GM12801 (cell line): ENCODE measurements at regions not wholly inside any gene's neighbourhood (a gene's known extent, or its start where the extent isn't known, plus 50 kb on each side); places are given as distances from the start of the nearest gene placed in this dataset.

Experiments
- CTCF ChIP-seq: IDR thresholded peaks from one replicate; pipeline ENCODE4 v1.5.1; 2011; ENCODE audit warnings: control low read depth; ENCODE audit not compliant: insufficient read length; ENCODE audit errors: extremely low read depth

- no peak for TF ChIP-seq CTCF
Measured at GRCh38 chr18:46419391-46420141, 237.5 kb downstream of the LOXHD1 start.

GRCh38 chr18:46421973-46422551 lies 235.0 kb downstream of the LOXHD1 start:
- TF ChIP-seq CTCF = no peak

- no peak for TF ChIP-seq CTCF
Measured at GRCh38 chr18:46422552-46423055, 234.4 kb downstream of the LOXHD1 start.

GRCh38 chr18:46423226-46423805 lies 233.7 kb downstream of the LOXHD1 start:
- no peak for TF ChIP-seq CTCF

- TF ChIP-seq CTCF = no peak
Measured at GRCh38 chr18:46424898-46425297, 232.1 kb downstream of the LOXHD1 start.

- TF ChIP-seq CTCF = no peak
Measured at GRCh38 chr18:46425511-46425910, 231.5 kb downstream of the LOXHD1 start.

GRCh38 chr18:46426021-46426678 lies 230.9 kb downstream of the LOXHD1 start:
- TF ChIP-seq CTCF = no peak
